ENCODE measurements at regions not wholly inside any gene's neighbourhood (a gene's known extent, or its start where the extent isn't known, plus 50 kb on each side); places are given as distances from the start of the nearest gene placed in this dataset.

DNA sequence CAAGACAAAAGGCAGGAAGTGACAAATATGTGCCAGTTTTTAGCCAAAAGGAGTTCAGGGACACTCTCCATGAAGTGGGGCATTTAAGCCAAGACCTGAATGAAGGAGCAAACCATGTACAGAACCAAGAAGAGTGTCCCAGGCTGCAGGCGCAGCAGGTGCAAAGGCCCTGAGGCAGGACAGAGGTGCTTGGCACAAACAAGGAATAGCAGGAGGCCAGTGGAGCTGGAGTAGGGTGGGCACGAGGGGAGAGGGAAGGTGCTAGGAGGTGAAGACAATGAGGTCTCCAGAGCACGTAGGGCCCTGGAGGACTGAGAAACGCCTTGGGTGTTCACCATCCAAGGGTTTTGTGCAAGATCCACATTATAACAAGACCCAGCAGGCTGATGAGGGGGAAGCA lies 474.1 kb downstream of the MN1 start:
- TF ChIP-seq, protein P1, sequence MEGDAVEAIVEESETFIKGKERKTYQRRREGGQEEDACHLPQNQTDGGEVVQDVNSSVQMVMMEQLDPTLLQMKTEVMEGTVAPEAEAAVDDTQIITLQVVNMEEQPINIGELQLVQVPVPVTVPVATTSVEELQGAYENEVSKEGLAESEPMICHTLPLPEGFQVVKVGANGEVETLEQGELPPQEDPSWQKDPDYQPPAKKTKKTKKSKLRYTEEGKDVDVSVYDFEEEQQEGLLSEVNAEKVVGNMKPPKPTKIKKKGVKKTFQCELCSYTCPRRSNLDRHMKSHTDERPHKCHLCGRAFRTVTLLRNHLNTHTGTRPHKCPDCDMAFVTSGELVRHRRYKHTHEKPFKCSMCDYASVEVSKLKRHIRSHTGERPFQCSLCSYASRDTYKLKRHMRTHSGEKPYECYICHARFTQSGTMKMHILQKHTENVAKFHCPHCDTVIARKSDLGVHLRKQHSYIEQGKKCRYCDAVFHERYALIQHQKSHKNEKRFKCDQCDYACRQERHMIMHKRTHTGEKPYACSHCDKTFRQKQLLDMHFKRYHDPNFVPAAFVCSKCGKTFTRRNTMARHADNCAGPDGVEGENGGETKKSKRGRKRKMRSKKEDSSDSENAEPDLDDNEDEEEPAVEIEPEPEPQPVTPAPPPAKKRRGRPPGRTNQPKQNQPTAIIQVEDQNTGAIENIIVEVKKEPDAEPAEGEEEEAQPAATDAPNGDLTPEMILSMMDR (IDR thresholded peaks at IDR 0.05): no peak
- no peak for TF ChIP-seq POLR2A (IDR thresholded peaks at IDR 0.05)
- TF ChIP-seq EP300 (IDR thresholded peaks at IDR 0.05): no peak
